ENCODE measurements at regions not wholly inside any gene's neighbourhood (a gene's known extent, or its start where the extent isn't known, plus 50 kb on each side); places are given as distances from the start of the nearest gene placed in this dataset.

DNA sequence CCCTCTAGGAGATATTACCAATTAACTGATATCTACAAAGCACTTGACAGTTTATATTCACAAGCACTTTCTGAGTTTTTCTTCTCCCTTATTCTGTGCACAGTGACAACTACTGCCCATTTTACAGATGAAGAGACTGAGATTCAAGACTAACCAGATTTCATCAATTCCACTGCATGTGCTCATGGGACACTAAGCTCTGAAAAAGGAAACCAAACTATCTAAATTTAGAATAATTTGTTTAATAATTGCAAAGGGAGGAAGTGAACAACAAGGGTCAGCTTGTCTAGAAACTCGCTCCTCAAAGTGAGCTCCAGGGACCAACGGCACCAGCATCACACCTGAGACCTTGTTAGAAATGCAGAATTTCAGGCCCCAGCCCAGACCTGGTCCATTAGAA, 50.8 kb upstream of the MYLIP start:
- no peak for DNase-seq

DNA sequence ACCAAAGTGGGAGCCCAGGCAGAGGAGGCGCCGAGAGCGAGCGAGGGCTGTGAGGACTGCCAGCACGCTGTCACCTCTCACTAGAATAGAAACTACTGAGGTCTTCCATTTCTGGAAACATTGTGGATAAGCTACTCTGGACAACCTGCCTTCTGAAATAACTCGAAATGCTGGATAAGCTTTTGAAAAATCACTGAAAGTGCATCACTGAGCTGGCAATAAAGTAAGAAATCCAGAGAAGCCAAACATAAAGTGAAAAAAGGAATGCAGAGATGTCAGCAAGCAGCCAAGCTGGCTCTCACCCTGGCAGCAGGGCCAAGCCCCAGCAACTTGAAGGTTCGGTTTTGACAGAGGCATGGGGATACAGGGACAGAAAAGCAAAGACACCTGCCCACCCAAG, 59.2 kb upstream of the MYLIP start:
- no peak for DNase-seq

DNA sequence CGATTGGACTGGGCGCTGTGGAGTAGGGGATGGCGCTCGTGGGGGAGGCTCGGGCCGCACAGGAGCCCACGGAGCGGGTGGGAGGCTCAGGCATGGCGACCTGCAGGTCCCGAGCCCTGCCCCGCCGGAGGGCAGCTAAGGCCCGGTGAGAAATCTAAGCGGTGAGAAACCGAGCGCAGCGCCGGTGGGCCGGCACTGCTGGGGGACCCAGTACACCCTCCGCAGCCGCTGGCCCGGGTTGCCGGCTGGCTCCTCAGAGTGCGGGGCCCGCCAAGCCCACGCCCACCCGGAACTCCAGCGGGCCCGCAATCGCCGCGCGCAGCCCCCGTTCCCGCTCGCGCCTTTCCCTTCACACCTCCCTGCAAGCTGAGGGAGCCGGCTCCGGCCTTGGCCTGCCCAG, 59.7 kb upstream of the MYLIP start:
- DNase-seq, result no peak

DNA sequence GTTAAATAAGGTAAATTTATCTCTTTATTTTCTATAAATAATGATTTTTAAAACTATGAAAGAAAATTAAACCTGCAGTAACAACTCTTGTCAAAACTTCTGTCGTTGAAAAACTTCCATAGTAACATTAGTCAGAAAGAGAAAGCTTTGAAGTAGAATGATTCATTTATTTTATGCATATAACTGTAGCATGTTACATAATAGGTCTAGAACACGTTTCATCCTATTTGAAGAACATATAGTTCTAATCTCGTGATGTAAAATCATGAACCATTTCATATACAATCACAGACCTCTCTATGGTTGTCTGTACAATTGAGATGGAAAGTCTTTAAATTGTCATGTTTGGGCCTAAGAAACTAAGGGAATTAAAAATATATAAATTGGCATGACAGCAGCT, 61.3 kb upstream of the MYLIP start:
- no peak for DNase-seq

DNA sequence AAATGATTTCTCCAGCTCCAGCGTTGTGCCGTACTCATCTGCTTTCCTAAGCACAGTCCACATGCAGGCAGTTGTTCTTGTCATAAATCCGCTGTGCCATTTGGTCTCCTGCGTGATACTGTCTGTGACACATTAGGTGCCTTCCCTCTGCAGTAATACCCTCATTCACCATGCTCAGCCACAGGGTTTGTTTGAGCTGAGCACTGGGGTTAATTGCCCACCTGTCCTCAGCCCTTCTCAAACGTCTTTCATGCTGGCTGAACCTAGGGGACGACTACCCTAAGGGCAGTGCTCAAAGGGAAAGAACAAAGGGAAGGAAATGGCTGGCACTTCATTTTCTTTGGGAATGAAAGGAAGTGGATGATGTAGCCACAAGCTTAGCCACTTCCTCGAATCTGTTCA, 64.2 kb upstream of the MYLIP start:
- DNase-seq, result no peak

DNA sequence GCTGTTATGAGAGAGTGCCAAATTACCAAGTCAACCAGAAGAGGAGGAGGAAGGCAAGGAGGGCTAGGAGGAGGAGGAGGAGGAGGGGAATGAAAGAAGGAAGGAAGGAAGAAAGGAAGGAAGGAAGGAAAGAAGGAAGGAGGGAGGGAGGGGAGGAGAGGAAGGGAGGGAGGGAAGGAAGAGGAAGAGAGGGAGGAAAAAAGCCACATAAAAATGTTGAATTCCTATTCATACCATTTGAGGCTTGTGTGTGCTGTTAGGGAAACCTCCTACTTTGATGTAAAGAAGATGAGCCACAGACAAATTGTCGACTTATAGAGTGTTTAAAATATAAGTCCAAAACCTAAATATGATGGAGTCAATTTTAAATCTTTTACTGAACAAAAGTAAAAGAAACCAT, 65.3 kb upstream of the MYLIP start:
- no peak for DNase-seq

DNA sequence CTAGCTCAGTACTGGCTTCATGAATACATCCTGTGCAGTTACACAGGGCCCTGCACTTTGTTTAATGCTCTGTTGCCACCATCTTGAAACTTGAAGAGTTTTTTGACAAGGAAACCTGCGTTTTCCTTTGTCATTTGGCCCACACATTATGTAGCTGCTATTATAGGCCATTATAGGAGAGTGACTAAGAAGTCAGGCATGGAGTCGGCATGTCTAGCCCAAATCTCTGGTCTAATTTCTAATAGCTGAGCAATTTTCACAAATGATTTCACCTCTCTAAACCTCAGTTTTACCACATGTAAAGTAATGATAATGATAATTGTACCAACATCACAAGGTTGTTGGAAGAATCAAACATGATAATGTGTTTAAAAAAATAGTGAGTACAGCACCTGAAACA, 67.1 kb upstream of the MYLIP start:
- DNase-seq, result no peak

DNA sequence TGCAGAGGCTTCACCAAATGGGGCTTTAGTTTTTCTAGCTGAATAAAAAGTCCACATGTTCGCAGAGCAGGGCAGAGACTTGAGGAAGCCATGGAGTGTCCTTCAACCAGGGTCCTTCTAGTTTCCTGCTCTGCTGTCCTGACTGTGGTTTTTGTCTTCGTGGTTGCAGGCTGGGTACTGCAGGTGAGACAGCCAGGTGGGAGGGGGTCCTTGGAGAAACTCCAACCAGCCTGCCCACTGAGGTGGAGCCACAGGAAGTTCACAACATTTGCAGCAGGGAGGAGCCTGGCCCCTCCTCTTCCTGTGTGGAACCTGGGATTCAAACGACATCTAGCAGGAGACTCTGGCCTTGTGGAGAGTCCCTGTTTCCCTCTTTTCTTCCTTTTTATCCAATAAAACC, 68.8 kb upstream of the MYLIP start:
- no peak for DNase-seq

DNA sequence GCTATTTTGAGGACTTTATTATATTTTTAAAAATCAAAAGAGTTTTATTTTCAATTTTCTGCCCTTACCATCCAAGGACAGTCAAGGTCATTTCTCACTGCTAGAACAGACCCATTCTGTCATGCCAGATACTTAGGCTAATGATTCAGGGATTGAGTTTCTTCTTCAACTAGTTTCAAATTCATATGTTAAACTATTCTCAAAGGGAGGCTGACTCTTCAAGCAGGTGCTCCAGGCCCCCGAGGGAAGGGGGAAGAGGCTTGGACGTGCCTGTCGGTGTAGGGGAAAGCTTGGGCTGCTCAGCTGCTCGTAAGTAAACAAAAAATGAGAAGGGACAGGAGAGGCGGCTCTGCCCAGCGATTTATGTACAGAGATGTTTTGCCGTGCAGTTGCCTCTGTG, 69.4 kb upstream of the MYLIP start:
- DNase-seq, result no peak

DNA sequence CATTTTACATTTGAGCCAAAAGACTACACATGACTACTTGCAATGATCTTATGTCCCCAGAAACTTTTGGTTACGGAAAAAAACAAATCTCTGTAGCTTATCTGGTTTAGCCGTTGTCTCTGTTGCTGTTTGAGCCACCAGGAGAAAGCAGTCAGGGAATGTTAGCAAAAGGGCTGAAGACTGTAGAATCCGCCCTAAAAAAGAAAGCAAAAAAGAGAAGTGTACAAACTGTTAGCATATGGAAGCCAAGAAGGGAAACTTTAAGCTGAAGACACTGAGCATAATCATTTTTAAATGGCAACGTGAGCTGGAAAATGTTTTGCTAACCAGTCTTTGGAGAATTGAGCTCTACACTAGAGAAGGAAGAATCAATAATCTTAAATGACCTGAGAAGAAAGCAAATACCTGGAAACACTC, 69.9 kb upstream of the MYLIP start:
- DNase-seq, result no peak

DNA sequence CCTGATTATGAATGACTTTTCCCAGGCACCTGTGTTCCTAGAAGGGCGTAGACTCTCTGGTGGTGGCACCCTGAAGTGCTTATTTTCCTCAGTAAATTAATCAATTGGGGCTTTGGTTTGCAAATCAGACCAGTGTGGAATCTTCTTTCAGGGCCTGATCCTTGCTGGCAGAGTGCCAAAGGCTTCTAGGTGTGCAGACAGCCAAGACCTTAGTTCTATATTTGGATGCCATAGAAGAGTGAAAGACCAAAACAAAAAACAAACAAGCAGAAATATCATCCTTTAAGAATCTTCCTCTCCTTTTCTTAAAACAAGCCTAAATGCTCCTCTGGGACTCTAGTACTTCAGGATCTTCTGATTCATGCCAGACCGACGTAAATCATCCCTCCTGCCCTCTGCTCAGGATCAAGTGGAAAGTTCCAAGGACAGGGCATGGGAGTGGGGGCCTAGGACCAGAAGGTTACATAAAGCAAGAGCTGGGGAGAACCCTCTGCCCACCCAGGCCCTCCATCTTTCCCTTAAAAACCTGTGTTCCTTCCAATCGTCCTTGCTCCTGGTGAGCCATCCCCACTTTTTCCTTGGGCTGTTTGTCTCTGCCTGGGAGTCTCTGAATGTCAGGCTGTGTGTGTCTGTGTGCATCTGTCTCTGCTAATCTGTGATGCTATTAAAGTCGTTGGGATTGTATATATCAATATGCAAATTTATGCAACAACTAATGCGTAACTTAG, 70.5 kb upstream of the MYLIP start:
- no peak for DNase-seq

DNA sequence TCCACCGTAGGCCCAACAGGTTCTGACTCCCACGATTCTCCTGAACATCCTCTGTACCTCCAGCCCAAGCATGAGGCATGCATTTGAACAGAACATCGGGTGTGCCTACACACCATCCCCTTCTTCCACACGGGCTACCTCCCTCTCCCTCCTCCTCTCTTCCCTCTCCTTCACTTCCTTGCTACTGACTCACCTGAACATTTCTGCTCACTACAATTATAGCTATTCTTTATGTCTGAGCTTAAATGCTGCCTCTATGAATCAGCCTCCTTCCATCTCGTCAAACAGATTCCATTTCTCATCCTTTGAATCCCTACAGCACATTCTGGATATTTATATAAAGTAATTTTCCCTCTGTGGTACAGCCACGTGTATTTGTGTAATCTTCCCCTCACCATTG, 71.4 kb upstream of the MYLIP start:
- no peak for DNase-seq

DNA sequence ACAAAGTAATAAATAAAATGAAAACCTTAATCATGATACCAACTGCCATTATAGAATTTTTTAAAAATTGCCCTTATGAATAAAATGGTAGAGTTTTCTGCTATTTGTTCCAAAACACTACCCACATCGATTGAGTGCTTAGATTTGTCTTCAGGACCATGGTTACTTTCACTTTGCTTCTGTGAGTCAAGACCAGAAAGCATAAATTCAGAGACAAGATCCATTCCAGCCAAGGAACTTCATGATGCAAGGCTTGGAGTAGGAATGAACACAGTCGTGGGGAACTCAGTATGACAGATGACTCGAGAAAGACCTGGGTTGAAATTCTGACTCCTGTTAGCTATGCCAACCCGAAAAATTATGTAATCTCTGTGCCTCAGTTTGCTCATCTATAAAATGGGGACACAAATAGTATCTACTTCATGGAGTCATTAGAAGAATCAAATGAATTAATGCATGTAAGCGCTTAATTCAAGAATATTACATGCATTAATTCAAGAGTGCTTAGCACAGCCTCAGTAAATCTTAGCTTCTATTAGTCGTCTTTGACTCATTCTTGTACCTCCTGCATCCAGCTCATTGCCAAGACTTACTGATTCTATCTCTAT, 72.5 kb upstream of the MYLIP start:
- no peak for DNase-seq

DNA sequence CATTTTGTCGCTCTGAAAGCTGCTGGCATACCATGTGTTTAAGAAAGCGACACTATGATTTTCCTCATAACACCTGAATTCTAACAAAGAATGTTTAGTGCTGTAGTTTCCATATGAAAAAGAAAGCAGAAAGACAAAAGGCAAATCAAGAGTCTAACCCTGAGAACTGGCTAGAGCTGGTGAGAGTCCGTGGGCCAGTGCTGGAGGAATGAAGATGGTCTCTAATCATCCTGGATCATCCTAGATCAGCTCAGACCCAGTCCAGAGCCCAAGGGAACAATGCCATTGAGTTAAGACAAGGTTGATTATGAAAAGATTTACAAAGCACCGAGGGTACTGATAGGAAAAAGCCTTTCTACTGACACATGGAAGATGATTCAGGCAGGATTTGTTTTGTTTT, 73.0 kb upstream of the MYLIP start:
- no peak for DNase-seq

DNA sequence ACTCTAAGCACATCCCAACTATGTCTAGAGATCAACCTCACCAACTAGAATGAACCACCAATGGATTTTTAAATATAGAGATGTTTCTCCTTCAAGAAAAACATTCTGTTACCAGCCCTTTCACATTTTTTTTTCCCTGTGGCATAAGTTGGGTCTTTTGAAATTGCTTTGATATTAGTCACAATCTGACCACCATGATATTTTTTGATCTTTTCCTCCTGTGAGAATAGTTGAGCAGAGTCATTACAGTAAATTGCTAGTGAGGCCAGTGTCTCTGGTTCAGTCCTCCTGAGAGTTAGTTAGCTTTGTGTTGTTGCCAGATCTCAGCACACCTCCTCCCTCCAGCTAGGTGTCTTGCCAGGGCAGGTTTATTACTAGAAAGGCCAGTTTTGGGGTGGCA, 79.7 kb upstream of the MYLIP start:
- no peak for DNase-seq

DNA sequence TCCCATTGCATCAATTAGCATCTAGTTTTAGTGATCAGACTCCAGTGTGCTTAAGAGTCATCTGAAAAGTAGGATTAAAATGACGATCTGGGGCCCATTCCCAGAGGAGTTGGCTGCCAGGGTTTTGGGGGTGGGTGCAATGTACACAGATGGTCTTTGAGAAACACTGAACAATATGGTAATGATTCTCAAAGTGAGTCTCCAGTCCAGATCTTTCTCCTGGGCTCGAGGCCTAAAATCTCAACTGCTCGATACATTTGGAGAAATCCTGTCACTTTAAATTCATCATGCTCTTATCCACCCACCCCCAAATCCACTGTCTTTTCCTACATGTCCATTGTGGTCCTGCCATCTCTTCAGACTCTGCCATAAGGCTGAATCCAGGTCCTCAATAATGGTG, 80.7 kb upstream of the MYLIP start:
- no peak for DNase-seq

DNA sequence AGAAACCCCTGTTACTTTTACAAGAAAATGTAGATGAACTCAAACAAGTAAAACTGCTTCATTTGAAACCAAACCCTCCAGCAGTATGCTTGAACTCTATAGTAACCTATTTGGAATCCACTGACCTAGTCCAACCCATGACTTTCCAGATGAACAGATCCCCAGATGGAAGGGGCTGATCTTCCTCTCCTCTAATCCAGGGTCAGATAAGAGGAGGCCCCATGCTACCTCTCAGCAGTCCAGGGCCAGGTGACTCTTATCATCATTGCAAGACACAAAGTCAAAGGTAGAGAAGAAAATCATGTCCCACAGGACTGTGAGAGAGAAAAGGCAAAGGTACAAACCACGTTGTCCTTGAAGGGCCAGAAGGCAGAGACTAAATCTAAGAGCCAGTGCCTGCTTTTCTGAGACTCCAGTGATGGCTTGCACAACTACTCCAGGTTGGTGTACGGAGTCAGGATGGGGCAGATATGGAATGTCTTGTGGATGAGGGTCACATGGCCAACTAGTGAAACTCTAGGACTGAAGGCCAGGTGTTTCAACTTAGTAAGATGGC, 81.4 kb upstream of the MYLIP start:
- no peak for DNase-seq

DNA sequence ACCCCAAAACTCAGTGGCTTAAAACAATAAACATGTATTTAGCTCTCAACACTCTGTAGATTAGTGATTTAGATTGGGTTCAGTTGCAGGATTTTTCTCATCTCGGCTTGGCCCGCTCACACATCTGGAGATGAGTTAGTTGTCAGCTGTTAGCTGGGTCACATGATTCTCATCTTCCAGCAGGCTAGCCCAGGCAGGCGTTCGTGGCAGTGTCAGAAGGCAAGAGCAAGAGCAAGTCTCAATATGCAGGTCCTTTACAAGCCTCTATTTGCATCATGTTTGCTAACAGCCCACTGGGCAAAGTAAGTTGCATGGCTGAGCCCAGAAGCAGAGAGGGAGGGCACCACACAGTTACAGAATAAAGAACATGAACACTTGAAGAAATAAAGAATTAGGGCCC, 83.6 kb upstream of the MYLIP start:
- no peak for DNase-seq

DNA sequence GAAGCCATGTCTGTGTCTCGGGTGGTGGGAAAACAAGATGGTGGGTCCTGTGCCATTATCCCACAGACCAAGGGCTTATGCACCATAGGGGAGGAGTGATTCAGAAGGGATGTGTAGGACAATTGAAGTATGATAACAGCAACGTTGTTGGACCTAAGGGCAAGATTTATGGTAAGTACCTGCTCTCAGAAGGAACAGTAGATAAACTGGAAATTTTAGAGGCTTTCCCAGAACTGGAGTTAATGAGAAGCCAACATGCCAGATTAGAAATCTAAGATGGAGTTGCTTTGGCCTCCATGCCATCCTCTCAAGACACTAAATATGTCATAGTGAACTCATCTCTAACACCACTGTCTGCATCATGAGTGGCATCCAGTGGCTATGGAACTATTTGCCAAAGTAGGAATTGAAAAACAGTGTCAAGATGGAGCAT, 84.7 kb upstream of the MYLIP start:
- DNase-seq, result no peak

DNA sequence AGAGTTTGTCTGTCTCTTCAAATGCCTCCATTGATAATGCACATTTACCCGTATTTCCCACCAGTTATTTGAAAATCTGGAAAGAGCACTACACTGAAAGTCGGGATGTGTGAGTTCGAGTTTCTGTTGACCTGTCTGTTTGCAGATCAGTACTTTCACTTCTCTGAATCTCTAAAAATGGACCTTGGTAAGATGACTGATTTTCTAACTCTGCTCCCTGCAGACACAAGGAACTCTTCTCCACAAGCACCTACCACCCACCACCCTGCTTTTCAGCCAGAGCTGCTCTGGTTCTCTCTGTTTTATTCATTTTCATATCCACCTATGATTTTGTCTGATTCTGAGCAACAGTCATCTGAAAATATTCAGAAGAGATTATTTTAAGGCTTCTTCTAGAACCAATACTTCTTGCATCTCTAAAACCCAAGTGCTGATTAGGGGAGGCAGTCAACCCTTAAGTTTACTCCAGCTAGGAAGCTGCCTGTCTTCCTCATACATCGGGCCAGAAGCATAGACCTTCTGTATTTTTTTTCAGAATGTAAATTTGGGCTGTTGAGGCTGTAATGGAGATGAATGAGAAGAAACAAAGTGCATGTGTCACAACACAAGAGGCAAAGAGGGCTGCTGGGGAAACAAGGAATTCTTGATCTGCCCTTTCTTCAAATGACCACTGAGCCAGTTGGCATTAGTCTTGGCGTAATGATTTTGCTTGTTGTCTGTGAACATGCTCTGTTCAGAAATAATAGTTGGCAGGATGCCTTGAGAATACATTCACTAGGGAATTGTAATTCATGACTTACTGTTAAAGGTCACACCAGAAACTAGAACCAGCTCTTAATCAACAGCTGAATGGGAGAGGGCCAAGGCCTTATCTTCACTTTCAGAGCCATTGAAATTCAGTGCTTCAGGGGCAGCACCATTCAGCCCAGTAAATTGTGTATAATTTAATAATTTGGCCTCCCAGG, 85.4 kb upstream of the MYLIP start:
- no peak for DNase-seq

DNA sequence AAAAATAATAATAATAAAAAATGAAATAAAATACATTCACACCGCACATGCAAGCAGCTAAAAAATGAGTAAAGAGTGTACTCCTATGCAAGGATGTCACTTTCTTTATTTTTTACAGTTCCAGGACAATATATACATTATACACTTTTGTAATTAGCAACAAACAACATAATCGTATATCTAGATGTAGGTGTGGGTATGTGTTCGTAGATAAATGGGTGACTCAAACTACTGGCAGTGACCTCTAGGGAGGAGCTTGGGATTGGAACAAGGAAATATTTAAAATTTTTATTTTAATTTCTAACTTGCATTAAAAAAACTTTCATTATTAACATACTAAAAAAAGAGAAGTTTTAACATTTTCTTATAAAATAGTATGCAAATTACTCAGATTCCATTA, 86.1 kb upstream of the MYLIP start:
- DNase-seq, result no peak

DNA sequence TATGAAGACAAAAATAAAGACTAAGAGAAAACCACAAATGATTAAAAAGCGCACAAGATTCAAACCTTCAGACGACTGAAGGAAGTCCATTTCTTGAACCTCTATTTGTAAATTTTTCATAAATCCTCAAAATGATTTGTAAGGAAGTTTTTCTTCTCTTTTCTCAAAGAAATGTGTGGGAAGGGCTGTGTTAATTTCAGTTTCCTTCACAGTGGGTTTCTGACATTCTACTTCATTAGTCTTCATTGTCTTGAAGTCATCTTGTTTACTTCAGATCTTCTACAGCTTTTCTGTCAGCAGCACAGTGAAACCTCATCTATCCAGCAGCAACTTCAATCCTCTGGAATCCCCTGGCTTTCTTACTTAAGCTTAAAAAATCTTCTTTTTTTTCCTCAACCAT, 87.6 kb upstream of the MYLIP start:
- no peak for DNase-seq

DNA sequence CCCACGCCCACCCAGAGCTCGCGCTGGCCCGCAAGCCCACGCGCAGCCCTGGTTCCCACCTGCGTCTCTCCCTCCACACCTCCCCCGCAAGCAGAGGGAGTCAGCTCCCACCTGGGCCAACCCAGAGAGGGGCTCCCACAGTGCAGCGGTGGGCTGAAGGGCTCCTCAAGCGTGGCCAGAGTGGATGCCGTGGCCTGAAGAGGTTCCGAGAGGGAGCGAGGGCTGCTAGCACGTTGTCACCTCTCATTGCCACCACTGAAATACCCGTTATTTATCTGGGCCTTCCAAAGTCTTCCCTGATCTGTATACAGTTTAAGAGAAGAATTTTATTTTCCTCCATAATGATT, 88.3 kb upstream of the MYLIP start:
- no peak for DNase-seq
